ENCODE measurements at regions not wholly inside any gene's neighbourhood (a gene's known extent, or its start where the extent isn't known, plus 50 kb on each side); places are given as distances from the start of the nearest gene placed in this dataset.
A peak's percentile ranks its signal among the peaks of the same experiment; 100 is the strongest.
"Not testable (repeated sequence)": the region's sequence is repeated elsewhere in the genome, so short reads cannot be mapped to it uniquely, and the experiment has no call there.

DNA sequence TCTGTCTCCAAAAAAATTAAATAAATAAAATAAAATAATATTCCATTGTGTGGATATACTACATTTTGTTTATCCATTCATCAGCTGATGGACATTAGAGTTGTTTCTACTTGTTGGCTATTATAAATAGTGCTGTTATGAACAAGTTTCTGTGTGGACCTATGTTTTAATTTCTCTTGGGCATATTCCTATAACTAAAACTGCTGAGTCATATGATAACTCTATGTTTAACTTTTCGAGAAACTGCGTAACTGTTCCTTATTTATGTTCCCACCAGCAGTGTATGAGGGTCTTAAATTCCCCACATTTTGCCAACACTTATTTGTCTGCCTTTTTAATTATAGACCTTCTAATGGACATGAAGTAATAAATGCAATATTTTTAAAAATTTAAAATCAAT lies 80.0 kb upstream of the XIST start:
- no peak overlapping the region for H3K27ac ChIP-seq
- H3K4me3 ChIP-seq = no peak overlapping the region
- no peaks in the 10 kb centered on the region for H3K36me3 ChIP-seq
- H3K4me1 ChIP-seq (ENCODE audit: low read depth) = no peaks in the 10 kb centered on the region
- no peaks in the 10 kb centered on the region for H3K27me3 ChIP-seq
- no peak for TF ChIP-seq CTCF (IDR thresholded peaks at IDR 0.05; ENCODE audit: low read depth, low read length)
- no peak for DNase-seq (ENCODE audit: low read depth in 1 of 2, low spot score in 1 of 2)
- no peaks in the 10 kb centered on the region for H3K9me3 ChIP-seq (ENCODE audit: low read depth)

DNA sequence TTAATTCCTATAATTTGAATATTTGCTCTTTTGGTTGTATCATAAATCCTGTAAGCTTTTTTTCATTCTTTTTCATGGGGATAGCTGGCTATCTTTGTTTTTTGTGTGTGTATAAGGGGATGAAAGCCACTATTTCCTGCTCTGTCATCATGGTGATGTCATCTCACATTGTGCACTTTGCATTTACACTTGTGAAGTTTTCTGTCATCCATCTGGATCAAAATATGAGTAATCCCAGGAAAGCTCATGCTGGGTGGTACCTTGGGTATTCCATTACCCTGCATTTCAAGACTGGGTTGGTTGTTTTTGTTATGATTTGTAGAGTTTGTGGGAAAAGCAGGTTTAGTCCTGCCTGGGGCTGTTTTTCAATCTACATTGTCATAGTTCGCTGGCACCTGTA lies 77.8 kb upstream of the XIST start:
- no peak for DNase-seq (ENCODE audit: low read depth in 1 of 2, low spot score in 1 of 2)
- no peaks in the 10 kb centered on the region for H3K9me3 ChIP-seq (ENCODE audit: low read depth)
- TF ChIP-seq CTCF (IDR thresholded peaks at IDR 0.05; ENCODE audit: low read depth, low read length) = no peak
- no peaks in the 10 kb centered on the region for H3K36me3 ChIP-seq
- H3K4me3 ChIP-seq = no peak overlapping the region
- H3K27ac ChIP-seq = no peak overlapping the region
- no peaks in the 10 kb centered on the region for H3K27me3 ChIP-seq
- H3K4me1 ChIP-seq (ENCODE audit: low read depth) = no peaks in the 10 kb centered on the region

- Histone ChIP-seq H3K9me3 (ENCODE audit: low read depth) (no peaks in the 10 kb centered on the region), H3K27ac (no peak overlapping the region), H3K27me3 (no peaks in the 10 kb centered on the region), H3K4me1 (ENCODE audit: low read depth) (peaks cover 2% of the 10 kb centered on the region), H3K36me3 (no peaks in the 10 kb centered on the region), H3K4me3 (no peak overlapping the region)
- DNase-seq (ENCODE audit: low read depth in 1 of 2, low spot score in 1 of 2) = no peak
- no peak for TF ChIP-seq CTCF (IDR thresholded peaks at IDR 0.05; ENCODE audit: low read depth, low read length)
These were observed 70.4 kb upstream of the XIST start for GRCh38 chrX:73922856-73923455.

GRCh38 chrX:73916931-73917667 lies 64.6 kb upstream of the XIST start:
- peaks cover 19% of the 10 kb centered on the region for H3K4me1 ChIP-seq (ENCODE audit: low read depth)
- no peaks in the 10 kb centered on the region for H3K9me3 ChIP-seq (ENCODE audit: low read depth)
- no peak for TF ChIP-seq CTCF (IDR thresholded peaks at IDR 0.05; ENCODE audit: low read depth, low read length)
- H3K27me3 ChIP-seq = no peaks in the 10 kb centered on the region
- H3K4me3 ChIP-seq = no peak overlapping the region
- no peaks in the 10 kb centered on the region for H3K36me3 ChIP-seq
- H3K27ac ChIP-seq = peak overlapping the region; percentile 91
- peak; percentile 52 to 95 for DNase-seq (ENCODE audit: low read depth in 1 of 2, low spot score in 1 of 2)

DNA sequence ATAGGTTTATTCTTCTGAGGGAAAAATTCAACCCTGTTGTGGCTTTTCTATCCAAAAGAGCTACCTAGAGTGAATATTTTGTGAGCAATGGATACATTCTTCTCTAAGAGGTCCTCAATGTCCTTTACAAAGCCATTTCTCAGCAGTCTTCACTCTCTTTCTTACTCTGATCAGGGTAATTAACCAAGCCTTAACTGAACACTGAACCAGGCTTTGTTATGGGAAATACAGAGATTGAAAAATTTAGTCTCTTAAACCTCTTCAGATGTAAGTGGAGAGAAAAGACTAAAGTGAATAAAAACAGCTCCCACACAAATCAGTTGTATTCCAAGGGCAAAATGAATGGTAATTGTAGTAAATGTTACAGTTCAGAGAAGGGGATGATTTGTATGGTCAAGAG lies 64.0 kb upstream of the XIST start:
- no peak for DNase-seq (ENCODE audit: low read depth in 1 of 2, low spot score in 1 of 2)
- no peaks in the 10 kb centered on the region for H3K27me3 ChIP-seq
- peak overlapping the region; percentile 91 for H3K27ac ChIP-seq
- no peak for TF ChIP-seq CTCF (IDR thresholded peaks at IDR 0.05; ENCODE audit: low read depth, low read length)
- H3K36me3 ChIP-seq = no peaks in the 10 kb centered on the region
- H3K4me1 ChIP-seq (ENCODE audit: low read depth) = peaks cover 19% of the 10 kb centered on the region
- H3K9me3 ChIP-seq (ENCODE audit: low read depth) = no peaks in the 10 kb centered on the region
- no peak overlapping the region for H3K4me3 ChIP-seq

GRCh38 chrX:73914792-73915191 lies 62.3 kb upstream of the XIST start:
- not testable (repeated sequence) for H3K9me3 ChIP-seq (ENCODE audit: low read depth); H3K4me3 ChIP-seq; H3K27me3 ChIP-seq; H3K27ac ChIP-seq; H3K36me3 ChIP-seq; DNase-seq (ENCODE audit: low read depth in 1 of 2, low spot score in 1 of 2)
- H3K4me1 ChIP-seq (ENCODE audit: low read depth) = peaks cover 19% of the 10 kb centered on the region
